ENCODE measurements at regions not wholly inside any gene's neighbourhood (a gene's known extent, or its start where the extent isn't known, plus 50 kb on each side); places are given as distances from the start of the nearest gene placed in this dataset.

GRCh38 chr1:38169121-38169520 is 122.5 kb upstream of the POU3F1 start:
- TF ChIP-seq, protein P1, sequence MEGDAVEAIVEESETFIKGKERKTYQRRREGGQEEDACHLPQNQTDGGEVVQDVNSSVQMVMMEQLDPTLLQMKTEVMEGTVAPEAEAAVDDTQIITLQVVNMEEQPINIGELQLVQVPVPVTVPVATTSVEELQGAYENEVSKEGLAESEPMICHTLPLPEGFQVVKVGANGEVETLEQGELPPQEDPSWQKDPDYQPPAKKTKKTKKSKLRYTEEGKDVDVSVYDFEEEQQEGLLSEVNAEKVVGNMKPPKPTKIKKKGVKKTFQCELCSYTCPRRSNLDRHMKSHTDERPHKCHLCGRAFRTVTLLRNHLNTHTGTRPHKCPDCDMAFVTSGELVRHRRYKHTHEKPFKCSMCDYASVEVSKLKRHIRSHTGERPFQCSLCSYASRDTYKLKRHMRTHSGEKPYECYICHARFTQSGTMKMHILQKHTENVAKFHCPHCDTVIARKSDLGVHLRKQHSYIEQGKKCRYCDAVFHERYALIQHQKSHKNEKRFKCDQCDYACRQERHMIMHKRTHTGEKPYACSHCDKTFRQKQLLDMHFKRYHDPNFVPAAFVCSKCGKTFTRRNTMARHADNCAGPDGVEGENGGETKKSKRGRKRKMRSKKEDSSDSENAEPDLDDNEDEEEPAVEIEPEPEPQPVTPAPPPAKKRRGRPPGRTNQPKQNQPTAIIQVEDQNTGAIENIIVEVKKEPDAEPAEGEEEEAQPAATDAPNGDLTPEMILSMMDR (IDR thresholded peaks at IDR 0.05; ENCODE audit: insufficient read depth, low read length, poor library complexity, severe bottlenecking), result no peak
- TF ChIP-seq EZH2phosphoT487 (conservative IDR thresholded peaks at IDR 0.05; ENCODE audit: low read length), result no peak
